H1 (cell line): ENCODE measurements at regions not wholly inside any gene's neighbourhood (a gene's known extent, or its start where the extent isn't known, plus 50 kb on each side); places are given as distances from the start of the nearest gene placed in this dataset.

ENCODE experiments used
- CTCF ChIP-seq, 3 experiments: IDR thresholded peaks; 1 replicate in 2 of 3; 2 replicates in 1 of 3; pipeline versions ENCODE4 v1.5.1 to v1.6.1; 2011; ENCODE audit warnings: low read length in 3 of 3, mild to moderate bottlenecking in 3 of 3, inconsistent platforms in 2 of 3, low read depth in 1 of 3, moderate library complexity in 1 of 3; ENCODE audit not compliant: insufficient read depth in 1 of 3; ENCODE audit errors: control extremely low read depth in 1 of 3
- EP300 ChIP-seq, 2 experiments: IDR thresholded peaks; 1 replicate in 1 of 2; 2 replicates in 1 of 2; pipeline ENCODE4 v1.6.1; 2011 to 2012; ENCODE audit warnings: low read depth in 2 of 2, low read length in 2 of 2, mild to moderate bottlenecking in 2 of 2, borderline replicate concordance in 1 of 2, inconsistent platforms in 1 of 2, moderate library complexity in 1 of 2
- TAF1 ChIP-seq: IDR thresholded peaks from 2 replicates; pipeline ENCODE4 v1.6.1; 2011; ENCODE audit warnings: mild to moderate bottlenecking, low read depth, low read length
- TF ChIP-seq, protein P1 (sequence below): IDR thresholded peaks from 2 replicates; pipeline ENCODE4 v1.6.1; 2012; ENCODE audit warnings: inconsistent platforms

- no peak for TF ChIP-seq CTCF (IDR thresholded peaks at IDR 0.05; ENCODE audit: control extremely low read depth in 1 of 3, insufficient read depth in 1 of 3, low read depth in 1 of 3, low read length in 3 of 3)
- no peak for TF ChIP-seq TAF1
- TF ChIP-seq, protein P1, sequence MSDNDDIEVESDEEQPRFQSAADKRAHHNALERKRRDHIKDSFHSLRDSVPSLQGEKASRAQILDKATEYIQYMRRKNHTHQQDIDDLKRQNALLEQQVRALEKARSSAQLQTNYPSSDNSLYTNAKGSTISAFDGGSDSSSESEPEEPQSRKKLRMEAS: no peak
- TF ChIP-seq EP300 (IDR thresholded peaks at IDR 0.05; ENCODE audit: borderline replicate concordance in 1 of 2, low read depth in 2 of 2, low read length in 2 of 2): no peak
Measured at GRCh38 chr15:50848349-50848748, 60.1 kb upstream of the AP4E1 start.
